DOHH2 (cell line): ENCODE measurements at regions not wholly inside any gene's neighbourhood (a gene's known extent, or its start where the extent isn't known, plus 50 kb on each side); places are given as distances from the start of the nearest gene placed in this dataset.

Experiments used
- H3F3A ChIP-seq: fragments of 200-600 bp; sonication (generic), shearing (Covaris generic); 2 replicates; pipeline ENCODE4 v1.6.0; 2016; ENCODE audit warnings: antibody characterized with exemption, mild to moderate bottlenecking; ENCODE audit not compliant: control insufficient read depth, insufficient read depth
- H3K27ac ChIP-seq: fragments of 200-600 bp; sonication (generic); 2 replicates; pipeline ENCODE4 v1.5.1; 2014; ENCODE audit warnings: low read depth, mild to moderate bottlenecking, low read length, moderate library complexity
- H3K27me3 ChIP-seq: fragments of 200-600 bp; sonication (generic); 2 replicates; pipeline ENCODE4 v1.6.1; 2014; ENCODE audit warnings: mild to moderate bottlenecking, low read length, mixed read lengths; ENCODE audit not compliant: control insufficient read depth
- H3K36me3 ChIP-seq: fragments of 200-600 bp; sonication (generic); 2 replicates; pipeline ENCODE4 v1.6.1; 2014; ENCODE audit warnings: mild to moderate bottlenecking, low read length, moderate library complexity, mixed read lengths; ENCODE audit not compliant: control insufficient read depth
- H3K4me1 ChIP-seq: fragments of 200-600 bp; sonication (generic); 2 replicates; pipeline ENCODE4 v1.6.1; 2014; ENCODE audit warnings: mild to moderate bottlenecking, low read length, mixed read lengths; ENCODE audit not compliant: control insufficient read depth
- H3K4me2 ChIP-seq: fragments of 200-600 bp; sonication (generic); 2 replicates; pipeline ENCODE4 v1.6.0; 2014; ENCODE audit warnings: mild to moderate bottlenecking, low read length, moderate library complexity
- H3K4me3 ChIP-seq: fragments of 200-600 bp; sonication (generic); 2 replicates; pipeline ENCODE4 v1.5.1; 2014; ENCODE audit warnings: mild to moderate bottlenecking, low read length, mixed read lengths
- H3K79me2 ChIP-seq: fragments of 200-600 bp; sonication (generic); 2 replicates; pipeline ENCODE4 v1.6.1; 2014; ENCODE audit warnings: mild to moderate bottlenecking, low read length, mixed read lengths; ENCODE audit not compliant: control insufficient read depth
- H3K9me2 ChIP-seq: fragments of 200-600 bp; sonication (generic); replicated peaks from 2 replicates; pipeline ENCODE4 v1.6.1; 2014; ENCODE audit warnings: mild to moderate bottlenecking, low read length, mixed read lengths; ENCODE audit not compliant: control insufficient read depth
- H3K9me3 ChIP-seq: fragments of 200-600 bp; sonication (generic); 2 replicates; pipeline ENCODE4 v1.6.1; 2014; ENCODE audit warnings: antibody characterized with exemption, low read length, mixed read lengths; ENCODE audit not compliant: control insufficient read depth, insufficient read depth
- H4K20me1 ChIP-seq: fragments of 200-600 bp; sonication (generic); 2 replicates; pipeline ENCODE4 v1.6.0; 2014; ENCODE audit warnings: low read depth, mild to moderate bottlenecking, antibody characterized with exemption, low read length, moderate library complexity; ENCODE audit not compliant: control insufficient read depth, insufficient read depth
- CTCF ChIP-seq: fragments of 200-600 bp; sonication (generic); IDR thresholded peaks from one replicate; pipeline ENCODE4 v1.5.1; 2014; ENCODE audit warnings: antibody characterized with exemption, mild to moderate bottlenecking, low read depth, low read length; ENCODE audit not compliant: poor library complexity, severe bottlenecking
- EZH2phosphoT487 ChIP-seq: fragments of 200-600 bp; sonication (generic); IDR thresholded peaks from 2 replicates; pipeline ENCODE4 v1.6.1; 2017; ENCODE audit warnings: borderline replicate concordance, mild to moderate bottlenecking, antibody characterized with exemption, low read length, moderate library complexity, mixed read lengths

- H3K9me3 ChIP-seq = no peaks in the 10 kb centered on the region
- H3K4me3 ChIP-seq = no peak overlapping the region
- H3K36me3 ChIP-seq = no peaks in the 10 kb centered on the region
- H3K27me3 ChIP-seq = peaks cover 3% of the 10 kb centered on the region; the same call in 1 of the 2 replicates
- H3F3A ChIP-seq = no peaks in the 10 kb centered on the region
- no peaks in the 10 kb centered on the region for H3K9me2 ChIP-seq
- H3K27ac ChIP-seq = no peak overlapping the region
- H4K20me1 ChIP-seq = no peaks in the 10 kb centered on the region
- no peaks in the 10 kb centered on the region for H3K79me2 ChIP-seq
- no peak overlapping the region for H3K4me2 ChIP-seq
- no peak for TF ChIP-seq CTCF
- no peak for TF ChIP-seq EZH2phosphoT487
- H3K4me1 ChIP-seq = no peaks in the 10 kb centered on the region
These were observed 101.2 kb upstream of the PALS2 start for GRCh38 chr7:24472093-24472492.

GRCh38 chr7:24475166-24475961 lies 97.9 kb upstream of the PALS2 start:
- Histone ChIP-seq H3K4me3 (no peak overlapping the region), H3K4me2 (no peak overlapping the region), H3K36me3 (no peaks in the 10 kb centered on the region), H3F3A (no peaks in the 10 kb centered on the region), H3K27ac (no peak overlapping the region), H3K27me3 (peaks cover 2% of the 10 kb centered on the region; the same call in 1 of the 2 replicates), H3K4me1 (no peaks in the 10 kb centered on the region), H3K9me2 (no peaks in the 10 kb centered on the region), H3K79me2 (no peaks in the 10 kb centered on the region), H3K9me3 (no peaks in the 10 kb centered on the region), H4K20me1 (no peaks in the 10 kb centered on the region)
- no peak for TF ChIP-seq CTCF
- no peak for TF ChIP-seq EZH2phosphoT487

GRCh38 chr7:24476227-24476626 lies 97.0 kb upstream of the PALS2 start:
- H3K4me3 ChIP-seq = no peak overlapping the region
- H3F3A ChIP-seq = no peaks in the 10 kb centered on the region
- H4K20me1 ChIP-seq = no peaks in the 10 kb centered on the region
- H3K36me3 ChIP-seq = no peaks in the 10 kb centered on the region
- H3K4me1 ChIP-seq = no peaks in the 10 kb centered on the region
- H3K4me2 ChIP-seq = no peak overlapping the region
- H3K79me2 ChIP-seq = no peaks in the 10 kb centered on the region
- H3K27ac ChIP-seq = no peak overlapping the region
- H3K9me2 ChIP-seq = no peaks in the 10 kb centered on the region
- H3K27me3 ChIP-seq = peaks cover 2% of the 10 kb centered on the region
- H3K9me3 ChIP-seq = no peaks in the 10 kb centered on the region
- TF ChIP-seq CTCF = no peak
- TF ChIP-seq EZH2phosphoT487 = no peak
